GM23248 (cell line): ENCODE measurements at regions not wholly inside any gene's neighbourhood (a gene's known extent, or its start where the extent isn't known, plus 50 kb on each side); places are given as distances from the start of the nearest gene placed in this dataset.

ENCODE experiments used
- DNase-seq: peaks from one replicate; pipeline ENCODE4 v3.0.0-alpha.2; 2015
- H2AFZ ChIP-seq: fragments of 200-600 bp; sonication (generic); 2 replicates; pipeline ENCODE4 v1.6.1; 2016; ENCODE audit warnings: antibody characterized with exemption
- H3F3A ChIP-seq: fragments of 200-600 bp; sonication (generic); 2 replicates; pipeline ENCODE4 v1.6.1; 2016; ENCODE audit warnings: mild to moderate bottlenecking, antibody characterized with exemption, mixed run types; ENCODE audit not compliant: insufficient read depth
- H3K27ac ChIP-seq: fragments of 200-600 bp; sonication (generic); 2 replicates; pipeline ENCODE4 v1.5.1; 2016; ENCODE audit warnings: mild to moderate bottlenecking
- H3K27me3 ChIP-seq: fragments of 200-600 bp; sonication (generic); replicated peaks from 2 replicates; pipeline ENCODE4 v1.6.1; 2016; ENCODE audit warnings: mild to moderate bottlenecking; ENCODE audit not compliant: insufficient read depth
- H3K36me3 ChIP-seq: fragments of 200-600 bp; sonication (generic); 2 replicates; pipeline ENCODE4 v1.6.1; 2016; ENCODE audit warnings: low read depth, mild to moderate bottlenecking
- H3K4me1 ChIP-seq: fragments of 200-600 bp; sonication (generic); 2 replicates; pipeline ENCODE4 v1.6.1; 2016; ENCODE audit warnings: mild to moderate bottlenecking; ENCODE audit not compliant: insufficient read depth
- H3K4me2 ChIP-seq: fragments of 200-600 bp; sonication (generic); one replicate; pipeline ENCODE4 v1.6.1; 2016; ENCODE audit warnings: mild to moderate bottlenecking; ENCODE audit not compliant: unreplicated experiment
- H3K4me3 ChIP-seq: fragments of 200-600 bp; sonication (generic); 2 replicates; pipeline ENCODE4 v1.5.1; 2016; ENCODE audit warnings: mild to moderate bottlenecking
- H3K79me2 ChIP-seq: fragments of 200-600 bp; sonication (generic); 2 replicates; pipeline ENCODE4 v1.6.1; 2016; ENCODE audit warnings: mild to moderate bottlenecking; ENCODE audit not compliant: insufficient read depth
- H3K9ac ChIP-seq: fragments of 200-600 bp; sonication (generic); 2 replicates; pipeline ENCODE4 v1.6.1; 2016; ENCODE audit warnings: mild to moderate bottlenecking
- H3K9me2 ChIP-seq: fragments of 200-600 bp; sonication (generic); 2 replicates; pipeline ENCODE4 v1.6.1; 2016; ENCODE audit warnings: mixed run types, mild to moderate bottlenecking, moderate library complexity; ENCODE audit not compliant: insufficient read depth
- H3K9me3 ChIP-seq: fragments of 200-600 bp; sonication (generic); one replicate; pipeline ENCODE4 v1.6.1; 2017; ENCODE audit warnings: low read depth
- H4K20me1 ChIP-seq: fragments of 200-600 bp; sonication (generic); 2 replicates; pipeline ENCODE4 v1.6.0; 2016; ENCODE audit not compliant: insufficient read depth
- EZH2 ChIP-seq: fragments of 200-600 bp; sonication (generic); IDR thresholded peaks from 2 replicates; pipeline ENCODE4 v1.6.1; 2018; ENCODE audit warnings: antibody characterized with exemption, mild to moderate bottlenecking; ENCODE audit not compliant: insufficient read depth, poor library complexity, severe bottlenecking
- EZH2phosphoT487 ChIP-seq: fragments of 200-600 bp; sonication (generic); IDR thresholded peaks from 2 replicates; pipeline ENCODE4 v1.6.1; 2018; ENCODE audit warnings: antibody characterized with exemption, moderate library complexity, mild to moderate bottlenecking, low read depth; ENCODE audit not compliant: insufficient read depth
- WGBS, 2 experiments: methylation state at CpG; one replicate each; pipeline ENCODE4 v1.1.6; 2015 to 2017; ENCODE audit warnings: low lambda C conversion rate in 2 of 2, low coverage in 1 of 2; ENCODE audit errors: missing lambda C conversion rate in 2 of 2; 5-methylcytosine and 5-hydroxymethylcytosine counted together
- in situ Hi-C: fragments of 300-500 bp; cut with MboI; formaldehyde crosslinking; loops from 2 replicates; pipeline ENCODE4 v1.15.0; 2020

DNA sequence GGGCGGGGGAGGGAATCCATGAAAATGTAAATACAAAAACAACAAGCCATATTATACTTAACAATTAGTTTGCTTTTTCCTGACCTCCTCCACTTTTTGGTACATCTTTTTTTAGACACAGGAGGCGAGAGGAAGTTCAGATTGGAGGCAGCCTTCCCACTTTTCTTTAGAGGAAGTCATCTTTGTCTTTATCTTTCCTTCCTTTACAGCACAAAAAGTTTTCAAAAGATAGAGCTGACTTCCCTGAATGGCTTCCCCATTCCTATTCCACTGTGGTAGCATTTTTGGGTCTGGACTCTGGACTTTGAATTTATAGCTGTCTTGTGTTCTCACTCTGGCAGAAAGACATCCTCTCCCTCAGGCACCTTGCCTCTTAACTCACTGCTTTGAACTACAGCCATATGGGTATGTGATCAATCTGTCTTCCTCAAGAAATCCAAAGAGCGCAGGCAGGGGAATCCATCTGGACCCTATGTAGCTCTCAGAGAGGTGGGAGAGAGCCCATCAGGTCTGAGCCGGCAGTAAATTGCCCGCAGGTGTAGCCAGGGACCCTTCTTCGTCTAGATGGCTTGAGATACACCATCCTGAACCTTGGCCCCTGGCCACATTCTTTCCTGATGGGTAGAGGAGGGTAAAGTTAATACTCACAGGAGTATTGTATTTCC, 101.9 kb downstream of the AQP4 start:
- in situ Hi-C loops = no loop called here
- H3K9ac ChIP-seq = no peak overlapping the region
- H2AFZ ChIP-seq = no peak overlapping the region
- no peaks in the 10 kb centered on the region for H3K9me3 ChIP-seq
- WGBS, 2 experiments = 3 to 5% methylated on average over 6 of the region's 6 CpGs
- H3F3A ChIP-seq = no peaks in the 10 kb centered on the region
- H3K27ac ChIP-seq = no peak overlapping the region
- no peaks in the 10 kb centered on the region for H3K79me2 ChIP-seq
- H3K4me2 ChIP-seq = no peak overlapping the region
- no peaks in the 10 kb centered on the region for H3K9me2 ChIP-seq
- H3K4me1 ChIP-seq = no peaks in the 10 kb centered on the region
- no peak for DNase-seq
- H4K20me1 ChIP-seq = no peaks in the 10 kb centered on the region
- no peak for TF ChIP-seq EZH2
- TF ChIP-seq EZH2phosphoT487 = no peak
- H3K27me3 ChIP-seq = no peaks in the 10 kb centered on the region
- H3K36me3 ChIP-seq = no peaks in the 10 kb centered on the region
- no peak overlapping the region for H3K4me3 ChIP-seq

DNA sequence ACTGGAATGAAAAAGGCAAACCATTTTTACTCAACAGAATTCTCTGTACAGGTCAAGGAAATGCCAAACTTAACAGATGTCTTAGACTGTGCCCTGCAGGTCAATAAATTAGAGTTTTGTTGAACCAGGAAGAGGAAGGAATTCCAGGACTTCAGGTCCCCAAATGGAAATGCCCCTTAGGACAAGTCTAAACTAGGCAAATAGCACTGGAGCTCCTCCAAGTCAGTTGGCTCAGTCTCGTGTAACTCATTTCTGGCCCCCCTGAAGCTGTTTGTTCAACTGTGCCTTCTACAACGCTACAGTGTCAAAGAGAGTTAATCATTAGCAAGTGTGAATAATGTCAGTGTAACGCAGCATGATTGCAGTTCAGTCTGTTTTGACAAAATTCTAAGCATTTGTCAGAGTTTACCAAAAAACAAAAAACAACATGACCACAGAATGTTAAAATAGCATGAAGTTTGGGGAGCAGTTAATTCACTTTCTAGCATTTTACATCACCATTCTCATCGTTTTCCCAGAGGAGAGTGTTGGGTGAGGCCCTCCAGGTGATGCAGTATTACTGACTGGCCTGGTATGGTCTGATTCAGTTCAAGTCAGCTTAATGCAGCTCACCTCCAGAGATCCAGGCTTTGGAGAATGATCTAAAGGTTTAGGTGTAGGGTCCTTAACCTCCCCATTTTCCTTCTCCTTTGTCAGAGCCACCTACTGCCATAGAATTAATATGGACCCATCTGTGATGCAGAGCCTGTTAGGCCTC, 108.1 kb downstream of the AQP4 start:
- Histone ChIP-seq H3K9ac (no peak overlapping the region), H3K4me3 (no peak overlapping the region), H3K9me3 (no peaks in the 10 kb centered on the region), H4K20me1 (no peaks in the 10 kb centered on the region), H3K27me3 (no peaks in the 10 kb centered on the region), H2AFZ (no peak overlapping the region), H3K36me3 (no peaks in the 10 kb centered on the region), H3K79me2 (no peaks in the 10 kb centered on the region), H3K4me2 (no peak overlapping the region), H3K27ac (no peak overlapping the region), H3K9me2 (no peaks in the 10 kb centered on the region), H3K4me1 (no peaks in the 10 kb centered on the region), H3F3A (no peaks in the 10 kb centered on the region)
- 12 to 16% methylated on average over 4 of the region's 4 CpGs for WGBS, 2 experiments
- TF ChIP-seq EZH2 = no peak
- no peak for TF ChIP-seq EZH2phosphoT487
- in situ Hi-C loops = no loop called here
- DNase-seq = no peak

DNA sequence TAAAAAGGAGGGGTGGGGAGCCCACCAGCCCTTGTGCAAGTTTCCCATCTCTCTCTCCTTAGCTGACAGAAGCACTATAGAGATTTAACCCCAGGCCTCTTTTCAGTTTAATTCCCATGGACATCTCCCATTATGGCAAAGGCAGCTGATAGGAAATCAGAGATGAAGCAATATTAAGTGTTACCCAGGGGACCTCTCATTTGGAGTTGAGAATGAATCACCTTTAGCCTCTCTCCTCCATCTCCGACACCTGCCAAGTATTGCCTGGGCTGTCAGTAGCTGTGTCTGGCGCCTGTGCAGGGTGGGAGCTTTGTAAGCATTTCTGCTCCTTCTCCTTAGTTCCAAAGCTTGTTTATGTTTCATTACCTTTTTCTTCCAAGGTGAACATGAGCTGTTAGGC, 109.0 kb downstream of the AQP4 start:
- no peaks in the 10 kb centered on the region for H4K20me1 ChIP-seq
- no peaks in the 10 kb centered on the region for H3K79me2 ChIP-seq
- no peak for DNase-seq
- H3K9me3 ChIP-seq = no peaks in the 10 kb centered on the region
- H3K4me3 ChIP-seq = no peak overlapping the region
- H2AFZ ChIP-seq = no peak overlapping the region
- no peaks in the 10 kb centered on the region for H3K36me3 ChIP-seq
- 58 to 70% methylated on average over 2 of the region's 2 CpGs for WGBS, 2 experiments
- no peak overlapping the region for H3K9ac ChIP-seq
- H3K9me2 ChIP-seq = no peaks in the 10 kb centered on the region
- no peaks in the 10 kb centered on the region for H3K27me3 ChIP-seq
- in situ Hi-C loops = no loop called here
- TF ChIP-seq EZH2phosphoT487 (no peak), EZH2 (no peak)
- H3K27ac ChIP-seq = no peak overlapping the region
- H3K4me2 ChIP-seq = no peak overlapping the region
- no peaks in the 10 kb centered on the region for H3K4me1 ChIP-seq
- H3F3A ChIP-seq = no peaks in the 10 kb centered on the region

DNA sequence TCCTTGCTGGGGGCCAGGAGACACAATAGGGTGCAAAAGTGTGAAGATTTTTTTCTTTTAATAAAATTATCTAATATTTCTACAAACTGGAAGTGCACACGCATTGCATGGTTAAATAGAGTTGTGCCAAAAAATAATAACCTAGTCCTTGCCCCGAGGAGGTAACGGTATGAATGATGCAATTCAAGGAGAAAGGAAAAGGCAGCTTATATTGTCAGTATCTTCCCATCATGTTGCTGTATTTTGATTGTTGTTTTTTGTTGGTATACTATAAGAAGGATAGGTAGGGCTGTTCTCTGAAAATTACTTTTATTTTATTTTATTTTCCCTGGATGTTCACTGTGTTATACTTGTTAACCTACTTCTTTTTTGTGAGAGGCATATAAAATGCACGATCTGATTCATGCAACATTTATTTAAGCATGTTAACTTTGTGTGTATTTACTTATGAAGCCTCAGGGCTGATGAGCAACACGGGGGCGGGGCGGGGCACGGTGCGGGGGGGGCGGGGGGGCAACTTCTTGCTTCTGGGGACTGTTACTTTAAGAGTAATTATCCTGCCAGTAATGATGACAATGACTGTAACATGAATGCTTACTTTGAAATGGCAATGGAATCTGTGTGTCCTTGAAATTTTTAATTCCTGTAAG, 118.6 kb downstream of the AQP4 start:
- H3K9me3 ChIP-seq = no peaks in the 10 kb centered on the region
- peak; percentile 61 for DNase-seq
- no peaks in the 10 kb centered on the region for H4K20me1 ChIP-seq
- H3K27me3 ChIP-seq = no peaks in the 10 kb centered on the region
- H3K4me3 ChIP-seq = peak overlapping the region; percentile 49
- in situ Hi-C loops = no loop called here
- no peaks in the 10 kb centered on the region for H3K9me2 ChIP-seq
- peak overlapping the region; percentile 64 for H3K4me2 ChIP-seq
- no peaks in the 10 kb centered on the region for H3K36me3 ChIP-seq
- H3K4me1 ChIP-seq = peaks cover 12% of the 10 kb centered on the region
- H3K27ac ChIP-seq = no peak overlapping the region
- no peaks in the 10 kb centered on the region for H3K79me2 ChIP-seq
- peaks cover 5% of the 10 kb centered on the region; the same call in 1 of the 2 replicates for H3F3A ChIP-seq
- no peak overlapping the region for H3K9ac ChIP-seq
- TF ChIP-seq EZH2 = no peak
- peak overlapping the region; percentile 57; the same call in 1 of the 2 replicates for H2AFZ ChIP-seq
- 1 to 3% methylated on average over 10 of the region's 10 CpGs for WGBS, 2 experiments
